ENCODE measurements at regions not wholly inside any gene's neighbourhood (a gene's known extent, or its start where the extent isn't known, plus 50 kb on each side); places are given as distances from the start of the nearest gene placed in this dataset.
"Not testable (repeated sequence)": the region's sequence is repeated elsewhere in the genome, so short reads cannot be mapped to it uniquely, and the experiment has no call there.

DNA sequence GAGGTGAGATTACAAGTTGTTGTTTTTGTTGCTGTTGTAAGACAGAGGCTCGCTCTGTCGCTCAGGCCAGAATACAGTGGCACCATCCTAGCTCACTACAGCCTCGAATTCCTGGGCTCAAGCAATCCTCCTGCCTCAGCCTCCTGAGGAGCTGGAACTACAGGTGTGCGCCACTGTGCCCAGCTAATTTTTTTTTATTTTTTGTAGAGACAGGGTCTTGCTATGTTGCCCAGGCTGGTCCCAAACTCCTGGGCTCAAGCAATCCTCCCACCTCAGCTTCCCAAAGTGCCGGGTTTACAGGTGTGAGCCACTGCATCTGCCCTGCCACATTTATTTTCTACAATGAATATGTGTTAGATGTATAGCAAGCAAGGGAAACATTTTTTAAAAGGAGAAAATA lies 76.9 kb upstream of the LSM14A start:
- not testable (repeated sequence) for TF ChIP-seq CTCF (IDR thresholded peaks at IDR 0.05; ENCODE audit: insufficient read depth, low read depth, low read length); EZH2 (IDR thresholded peaks at IDR 0.05; ENCODE audit: insufficient read depth, low read length)

Measured in astrocyte (in vitro differentiated cells and primary cell).